ENCODE measurements at regions not wholly inside any gene's neighbourhood (a gene's known extent, or its start where the extent isn't known, plus 50 kb on each side); places are given as distances from the start of the nearest gene placed in this dataset.

- Histone ChIP-seq H4K8ac (ENCODE audit: low read depth in 2 of 2, low read length in 2 of 2) (no peak overlapping the region), H3K4ac (ENCODE audit: low read depth, low read length) (no peak overlapping the region), H3K4me3 (ENCODE audit: insufficient read depth, low read depth, low read length) (no peak overlapping the region), H2AFZ (replicated peaks; ENCODE audit: low read length, poor library complexity) (no peak overlapping the region), H3K27ac (ENCODE audit: insufficient read depth, low read length) (no peak overlapping the region), H2BK5ac (ENCODE audit: low read depth, low read length, poor library complexity, severe bottlenecking) (no peak overlapping the region), H3K79me1 (ENCODE audit: low read depth in 1 of 2, low read length in 2 of 2) (no peaks in the 10 kb centered on the region), H2BK20ac (ENCODE audit: low read depth, low read length) (no peak overlapping the region), H4K20me1 (ENCODE audit: insufficient read depth, low read length) (no peaks in the 10 kb centered on the region), H3K23ac (ENCODE audit: low read depth, low read length) (no peak overlapping the region), H2AK9ac (replicated peaks; ENCODE audit: low read depth, low read length, poor library complexity) (no peak overlapping the region), H3K36me3 (ENCODE audit: control insufficient read depth, insufficient read depth, low read length) (no peaks in the 10 kb centered on the region), H4K91ac (ENCODE audit: insufficient read depth, low read depth, low read length) (no peak overlapping the region), H3K4me2 (ENCODE audit: low read depth, low read length) (no peak overlapping the region), H3K27me3 (ENCODE audit: control insufficient read depth, insufficient read depth, low read length) (no peaks in the 10 kb centered on the region), H3K18ac (ENCODE audit: low read depth, low read length) (no peak overlapping the region), H3K4me1 (ENCODE audit: control insufficient read depth, insufficient read depth, low read length) (no peaks in the 10 kb centered on the region), H3K9me3 (ENCODE audit: control insufficient read depth, insufficient read depth, low read length) (no peaks in the 10 kb centered on the region), H2BK120ac (ENCODE audit: low read depth, low read length) (no peak overlapping the region), H3K9me1 (ENCODE audit: insufficient read depth, low read length) (no peaks in the 10 kb centered on the region), H2AK5ac (ENCODE audit: low read depth, low read length) (no peak overlapping the region), H3K14ac (replicated peaks; ENCODE audit: low read depth, low read length) (no peak overlapping the region), H4K5ac (ENCODE audit: low read depth, low read length) (no peak overlapping the region), H3K9ac (ENCODE audit: low read depth, low read length) (no peak overlapping the region), H2BK15ac (ENCODE audit: low read depth, low read length) (no peak overlapping the region), H3K56ac (ENCODE audit: extremely low read depth, insufficient read depth, low read length) (no peak overlapping the region)
- in situ Hi-C loops (cut with MboI; ENCODE audit: low sequenced_read_pairs) (no loop called here), intact Hi-C loops (cut with micrococcal nuclease) (no loop called here), dilution Hi-C loops (cut with HindIII; ENCODE audit: low sequenced_read_pairs, unreplicated experiment) (no loop called here)
- no TSS peak for BruUV-seq (replicated peaks)
- TF ChIP-seq POLR2A (IDR thresholded peaks at IDR 0.05; ENCODE audit: low read depth, low read length) = no peak
- no peak for TF ChIP-seq MAZ (IDR thresholded peaks at IDR 0.05; ENCODE audit: borderline replicate concordance, low read depth, low read length)
- CTCF ChIA-PET = no interaction called here
- ATAC-seq (ENCODE audit: low read depth) (no peak), DNase-seq (no peak)
- POLR2A ChIA-PET (ENCODE audit: unreplicated experiment) = no interaction called here
Measured at GRCh38 chr5:121704291-121704690, 147.4 kb upstream of the FTMT start.

Data from IMR-90 (cell line).